K562 (cell line): ENCODE measurements at regions not wholly inside any gene's neighbourhood (a gene's known extent, or its start where the extent isn't known, plus 50 kb on each side); places are given as distances from the start of the nearest gene placed in this dataset.

Source experiments
- ATAC-seq: fragments of 200-7000 bp; cut with Tn5 transposase; 3 replicates; pipeline ENCODE4 v1.9.1; 2020; ENCODE audit warnings: moderate library complexity
- BruUV-seq: library from RNA; stranded (reverse); fragments of 400-500 nt; replicated peaks from 2 replicates; lab custom pipeline; 2021; lab: Mats Ljungman, UMichigan
- CTCF ChIA-PET: fragments of 300-600 bp; formaldehyde crosslinking; extraction: SDS; loops from one replicate; lab custom pipeline; 2021; ENCODE audit warnings: low intra/inter-chr PET ratio; lab: Yijun Ruan, JAX
- POLR2A ChIA-PET: fragments of 300-600, 350-650 bp; sonication (Branson Sonifier 250); formaldehyde crosslinking; extraction: SDS; loops from one replicate; lab custom pipeline; 2021; ENCODE audit warnings: antibody characterized with exemption, inconsistent platforms; lab: Yijun Ruan, JAX
- DNase-seq, 4 experiments: peaks; one replicate each; pipeline versions ENCODE4 v3.0.0 to v3.0.0-alpha.2; 2011 to 2018; ENCODE audit warnings: low spot score in 3 of 4, mixed read lengths in 3 of 4; ENCODE audit errors: extremely low read depth in 1 of 4
- FAIRE-seq: peaks from 2 replicates; lab custom pipeline; 2011; peaks lifted over from hg19 to GRCh38; lab: Jason Lieb, UNC
- H2AFZ ChIP-seq: 2 replicates; pipeline ENCODE4 v1.6.0; 2011; ENCODE audit warnings: low read depth, low read length, control low read depth, inconsistent platforms
- H3K27ac ChIP-seq: fragments of 200-600 bp; 3 replicates; pipeline ENCODE4 v1.8.0; 2011; ENCODE audit warnings: low read depth, mild to moderate bottlenecking, control low read depth, inconsistent platforms, low read length, moderate library complexity, mixed read lengths; ENCODE audit errors: extremely low read depth
- H3K27me3 ChIP-seq, 2 experiments: fragments of 300-600 bp in 1 of 2; 2 replicates in 1 of 2; 3 replicates in 1 of 2; pipeline versions ENCODE4 v1.6.0 to v1.8.0; 2011; ENCODE audit warnings: inconsistent platforms in 2 of 2, low read length in 2 of 2, mild to moderate bottlenecking in 1 of 2, mixed read lengths in 1 of 2, moderate library complexity in 1 of 2; ENCODE audit not compliant: control insufficient read depth in 2 of 2, insufficient read depth in 2 of 2
- H3K36me3 ChIP-seq: fragments of 300-600 bp; 3 replicates; pipeline ENCODE4 v1.8.0; 2011; ENCODE audit warnings: mild to moderate bottlenecking, low read length, inconsistent platforms; ENCODE audit not compliant: control insufficient read depth, insufficient read depth
- H3K4me1 ChIP-seq, 2 experiments: fragments of 200-600 bp in 1 of 2; replicated peaks in 1 of 2; 2 replicates in 1 of 2; 3 replicates in 1 of 2; pipeline versions ENCODE4 v1.5.1 to v1.8.0; 2011; ENCODE audit warnings: inconsistent platforms in 2 of 2, low read length in 2 of 2, mild to moderate bottlenecking in 1 of 2, mixed read lengths in 1 of 2, moderate library complexity in 1 of 2; ENCODE audit not compliant: control insufficient read depth in 2 of 2, insufficient read depth in 2 of 2
- H3K4me2 ChIP-seq: 2 replicates; pipeline ENCODE4 v1.6.1; 2011; ENCODE audit warnings: low read length, control low read depth, inconsistent platforms, mixed read lengths; ENCODE audit not compliant: insufficient read depth
- H3K4me3 ChIP-seq: fragments of 200-600 bp; sonication (generic), shearing (Covaris generic); 2 replicates; pipeline ENCODE4 v1.5.1; 2016; ENCODE audit warnings: control low read depth, inconsistent platforms
- H3K79me2 ChIP-seq: fragments of 200-600 bp; 3 replicates; pipeline ENCODE4 v1.8.0; 2011; ENCODE audit warnings: low read length, inconsistent platforms; ENCODE audit not compliant: control insufficient read depth, insufficient read depth
- H3K9ac ChIP-seq, 2 experiments: 2 replicates each; pipeline versions ENCODE4 v1.6.0 to v1.6.1; 2011; ENCODE audit warnings: low read depth in 2 of 2, low read length in 2 of 2, control low read depth in 1 of 2, inconsistent platforms in 1 of 2, mild to moderate bottlenecking in 1 of 2, mixed read lengths in 1 of 2; ENCODE audit not compliant: insufficient read depth in 1 of 2
- H3K9me1 ChIP-seq: one replicate; pipeline ENCODE4 v1.6.0; 2011; ENCODE audit warnings: inconsistent platforms, mild to moderate bottlenecking, low read length, moderate library complexity; ENCODE audit not compliant: control insufficient read depth, insufficient read depth
- H3K9me3 ChIP-seq: replicated peaks from 2 replicates; pipeline ENCODE4 v1.5.1; 2011; ENCODE audit warnings: low read depth, low read length, inconsistent platforms; ENCODE audit not compliant: control insufficient read depth, insufficient read depth
- H4K20me1 ChIP-seq: replicated peaks from 2 replicates; pipeline ENCODE4 v1.6.1; 2011; ENCODE audit warnings: low read length, inconsistent platforms, mixed read lengths; ENCODE audit not compliant: control insufficient read depth, insufficient read depth
- CCAR2 ChIP-seq: fragments of 200-400 bp; formaldehyde crosslinking; IDR thresholded peaks from 2 replicates; pipeline ENCODE4 v1.6.1; 2017; ENCODE audit warnings: mild to moderate bottlenecking, low read depth, low read length
- CSDE1 ChIP-seq, 2 experiments: fragments of 450-650 bp; IDR thresholded peaks; 2 replicates each; pipeline ENCODE4 v1.6.1; 2016; ENCODE audit warnings: mild to moderate bottlenecking in 1 of 2
- NFE2L1 ChIP-seq: fragments of 450-650 bp; IDR thresholded peaks from 2 replicates; pipeline ENCODE4 v1.6.1; 2016; ENCODE audit warnings: missing genetic modification characterization, low read depth, mild to moderate bottlenecking, missing compliant biosample characterization, moderate library complexity, borderline replicate concordance
- NR2F6 ChIP-seq: fragments of 450-650 bp; formaldehyde crosslinking; IDR thresholded peaks from 2 replicates; pipeline ENCODE4 v1.4.0; 2020; ENCODE audit warnings: mild to moderate bottlenecking
- RBM14 ChIP-seq: fragments of 200-400 bp; formaldehyde crosslinking; IDR thresholded peaks from 2 replicates; pipeline ENCODE4 v1.6.1; 2018; ENCODE audit warnings: low read depth, mild to moderate bottlenecking, low read length, moderate library complexity, borderline replicate concordance; ENCODE audit not compliant: insufficient read depth
- SMAD3 ChIP-seq: fragments of 450-650 bp; formaldehyde crosslinking; conservative IDR thresholded peaks from 2 replicates; pipeline ENCODE4 v1.4.0; 2020; ENCODE audit warnings: mild to moderate bottlenecking
- SP2 ChIP-seq: IDR thresholded peaks from 2 replicates; pipeline ENCODE4 v1.6.1; 2011; ENCODE audit warnings: mild to moderate bottlenecking, low read depth, low read length, moderate library complexity; ENCODE audit not compliant: poor library complexity, severe bottlenecking; ENCODE audit errors: extremely low read depth
- TEAD1 ChIP-seq, 2 experiments: fragments of 450-650 bp in 1 of 2; sonication (generic) in 1 of 2; formaldehyde crosslinking; IDR thresholded peaks; 2 replicates each; pipeline versions ENCODE4 v1.4.0 to v1.8.0; 2020 to 2022; ENCODE audit warnings: mild to moderate bottlenecking in 2 of 2, missing genetic modification reagents in 1 of 2
- ZFP1 ChIP-seq: fragments of 450-650 bp; formaldehyde crosslinking; IDR thresholded peaks from 2 replicates; pipeline ENCODE4 v1.4.0; 2020; ENCODE audit warnings: mild to moderate bottlenecking, mixed read lengths
- ZNF174 ChIP-seq: fragments of 250-450 bp; sonication (Bioruptor Pico); IDR thresholded peaks from 2 replicates; pipeline ENCODE4 v1.4.0; 2020; ENCODE audit warnings: mild to moderate bottlenecking
- ZNF699 ChIP-seq: fragments of 250-450 bp; sonication (Bioruptor Pico); IDR thresholded peaks from 2 replicates; pipeline ENCODE4 v1.8.0; 2021; ENCODE audit warnings: mild to moderate bottlenecking, moderate library complexity; ENCODE audit not compliant: insufficient replicate concordance
- in situ Hi-C: fragments of 300-500 bp; cut with MboI; formaldehyde crosslinking; loops from 4 replicates; pipeline ENCODE4 v1.15.0; 2018; ENCODE audit warnings: inconsistent platforms, mixed read lengths
- intact Hi-C: fragments of 100-400 bp; cut with micrococcal nuclease; formaldehyde crosslinking; loops from 2 replicates; pipeline ENCODE4 v1.14.2; 2022
- TF ChIP-seq, protein P1 (sequence below): fragments of 250-450 bp; sonication (Bioruptor Pico); IDR thresholded peaks from 2 replicates; pipeline ENCODE4 v1.5.0; 2020; ENCODE audit warnings: mild to moderate bottlenecking, borderline replicate concordance
- TF ChIP-seq, protein P2 (sequence below): fragments of 250-450 bp; sonication (Bioruptor Pico); IDR thresholded peaks from 2 replicates; pipeline ENCODE4 v1.8.0; 2022; ENCODE audit warnings: inconsistent platforms, mild to moderate bottlenecking, moderate library complexity, borderline replicate concordance

DNA sequence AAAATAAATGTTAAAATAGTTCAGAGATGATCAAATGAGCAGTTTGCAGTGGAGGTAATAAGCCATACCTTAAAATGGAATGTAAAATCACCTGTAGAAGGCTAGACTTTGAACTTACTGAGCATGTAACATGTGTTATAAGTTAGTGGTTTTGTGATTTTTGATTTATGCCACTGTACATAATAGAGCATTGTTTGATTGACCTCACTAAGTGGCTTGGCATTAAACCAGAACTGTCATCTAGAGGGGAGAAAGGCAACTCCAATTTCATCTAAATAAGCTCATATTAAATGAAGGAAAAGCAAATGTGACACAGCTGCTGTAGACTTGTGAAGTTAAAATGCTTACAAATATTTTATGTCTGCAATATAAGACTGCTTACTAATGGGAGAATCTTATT lies 387.9 kb downstream of the ZIC1 start:
- TF ChIP-seq SP2 (no peak), CCAR2 (no peak), NR2F6 (CRISPR knock-in tag) (no peak), NFE2L1 (no peak), CSDE1 (IDR thresholded peaks at IDR 0.05) (no peak), RBM14 (no peak), SMAD3 (CRISPR knock-in tag) (no peak), ZNF699 (CRISPR knock-in tag) (no peak), ZNF174 (CRISPR knock-in tag) (no peak), ZFP1 (CRISPR knock-in tag) (no peak), TEAD1 (CRISPR knock-in tag; IDR thresholded peaks at IDR 0.05) (no peak)
- TF ChIP-seq, protein P1, sequence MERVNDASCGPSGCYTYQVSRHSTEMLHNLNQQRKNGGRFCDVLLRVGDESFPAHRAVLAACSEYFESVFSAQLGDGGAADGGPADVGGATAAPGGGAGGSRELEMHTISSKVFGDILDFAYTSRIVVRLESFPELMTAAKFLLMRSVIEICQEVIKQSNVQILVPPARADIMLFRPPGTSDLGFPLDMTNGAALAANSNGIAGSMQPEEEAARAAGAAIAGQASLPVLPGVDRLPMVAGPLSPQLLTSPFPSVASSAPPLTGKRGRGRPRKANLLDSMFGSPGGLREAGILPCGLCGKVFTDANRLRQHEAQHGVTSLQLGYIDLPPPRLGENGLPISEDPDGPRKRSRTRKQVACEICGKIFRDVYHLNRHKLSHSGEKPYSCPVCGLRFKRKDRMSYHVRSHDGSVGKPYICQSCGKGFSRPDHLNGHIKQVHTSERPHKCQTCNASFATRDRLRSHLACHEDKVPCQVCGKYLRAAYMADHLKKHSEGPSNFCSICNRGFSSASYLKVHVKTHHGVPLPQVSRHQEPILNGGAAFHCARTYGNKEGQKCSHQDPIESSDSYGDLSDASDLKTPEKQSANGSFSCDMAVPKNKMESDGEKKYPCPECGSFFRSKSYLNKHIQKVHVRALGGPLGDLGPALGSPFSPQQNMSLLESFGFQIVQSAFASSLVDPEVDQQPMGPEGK (CRISPR knock-in tag) = no peak
- TF ChIP-seq, protein P2, sequence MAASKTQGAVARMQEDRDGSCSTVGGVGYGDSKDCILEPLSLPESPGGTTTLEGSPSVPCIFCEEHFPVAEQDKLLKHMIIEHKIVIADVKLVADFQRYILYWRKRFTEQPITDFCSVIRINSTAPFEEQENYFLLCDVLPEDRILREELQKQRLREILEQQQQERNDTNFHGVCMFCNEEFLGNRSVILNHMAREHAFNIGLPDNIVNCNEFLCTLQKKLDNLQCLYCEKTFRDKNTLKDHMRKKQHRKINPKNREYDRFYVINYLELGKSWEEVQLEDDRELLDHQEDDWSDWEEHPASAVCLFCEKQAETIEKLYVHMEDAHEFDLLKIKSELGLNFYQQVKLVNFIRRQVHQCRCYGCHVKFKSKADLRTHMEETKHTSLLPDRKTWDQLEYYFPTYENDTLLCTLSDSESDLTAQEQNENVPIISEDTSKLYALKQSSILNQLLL (CRISPR knock-in tag) = no peak
- TF ChIP-seq, all 486 proteins: peak for 0
- BruUV-seq = no TSS peak
- in situ Hi-C loops = no loop called here
- H4K20me1 ChIP-seq = no peaks in the 10 kb centered on the region
- POLR2A ChIA-PET = no interaction called here
- no peaks in the 10 kb centered on the region for H3K4me1 ChIP-seq
- no peaks in the 10 kb centered on the region for H3K27me3 ChIP-seq
- no peak for ATAC-seq
- no peak overlapping the region for H3K4me3 ChIP-seq
- H3K36me3 ChIP-seq = no peaks in the 10 kb centered on the region
- intact Hi-C loops = no loop called here
- no peak overlapping the region for H3K9ac ChIP-seq
- CTCF ChIA-PET = no interaction called here
- H3K79me2 ChIP-seq = no peaks in the 10 kb centered on the region
- H3K4me2 ChIP-seq = no peak overlapping the region
- H2AFZ ChIP-seq = no peak overlapping the region
- H3K27ac ChIP-seq = no peak overlapping the region
- H3K9me3 ChIP-seq = no peaks in the 10 kb centered on the region
- no peaks in the 10 kb centered on the region for H3K9me1 ChIP-seq
- no peak for FAIRE-seq
- DNase-seq = no peak
